Aorta (tissue), 5 donors: ENCODE measurements at regions not wholly inside any gene's neighbourhood (a gene's known extent, or its start where the extent isn't known, plus 50 kb on each side); places are given as distances from the start of the nearest gene placed in this dataset.

Experiments
- ATAC-seq: fragments of 200-7000 bp; cut with Tn5 transposase; one replicate; pipeline ENCODE4 v1.9.1; 2022; ENCODE audit warnings: moderate library complexity; ENCODE audit not compliant: low FRiP score
- DNase-seq, 2 donors: peaks; one replicate each; pipeline ENCODE4 v3.0.0-alpha.2; 2020
- H3K27ac ChIP-seq, 2 donors: one replicate each; pipeline ENCODE4 v1.5.1; 2013; ENCODE audit warnings: low read length in 2 of 2, mild to moderate bottlenecking in 2 of 2, moderate library complexity in 2 of 2, control low read depth in 1 of 2, inconsistent platforms in 1 of 2, low read depth in 1 of 2
- H3K27me3 ChIP-seq, 2 donors: one replicate each; pipeline ENCODE4 v1.6.1; 2013; ENCODE audit warnings: control low read depth in 1 of 2, low read length in 1 of 2, mild to moderate bottlenecking in 1 of 2, moderate library complexity in 1 of 2; ENCODE audit not compliant: insufficient read depth in 2 of 2, control insufficient read depth in 1 of 2
- H3K36me3 ChIP-seq, 2 donors: one replicate each; pipeline ENCODE4 v1.6.1; 2013; ENCODE audit warnings: control low read depth in 1 of 2, low read length in 1 of 2, mild to moderate bottlenecking in 1 of 2; ENCODE audit not compliant: insufficient read depth in 2 of 2, control insufficient read depth in 1 of 2
- H3K4me1 ChIP-seq, 2 donors: one replicate each; pipeline ENCODE4 v1.6.1; 2013; ENCODE audit warnings: low read length in 2 of 2, control low read depth in 1 of 2, mild to moderate bottlenecking in 1 of 2, moderate library complexity in 1 of 2; ENCODE audit not compliant: insufficient read depth in 2 of 2, control insufficient read depth in 1 of 2
- H3K4me3 ChIP-seq, 2 donors: one replicate each; pipeline ENCODE4 v1.5.1; 2013; ENCODE audit warnings: low read length in 2 of 2, control low read depth in 1 of 2, mild to moderate bottlenecking in 1 of 2
- H3K9me3 ChIP-seq: one replicate; pipeline ENCODE4 v1.6.1; 2013; ENCODE audit warnings: mild to moderate bottlenecking, low read length; ENCODE audit not compliant: control insufficient read depth
- WGBS, 2 donors: extraction: QIAGEN DNeasy Blood & Tissue Kit; methylation state at CpG; one replicate each; pipeline ENCODE4 v1.1.7; 2013; 5-methylcytosine and 5-hydroxymethylcytosine counted together
- intact Hi-C, 2 donors: fragments of 100-400 bp; cut with DNase I; formaldehyde crosslinking; loops; one replicate each; pipeline versions ENCODE4 v1.14.2 to v1.15.0; 2022
- donor health status: healthy with polysubstance abuse.
- donor health status: Bipolar disorder and iron deficiency.
- donor health status: DM: no; HTN: no; CAD: no.
- donor health status: DM: no; HTN: no; CAD: no.
- donor health status: DM: yes; HTN: yes; CAD: no.

GRCh38 chr9:31824860-31825259 is 559.6 kb upstream of the ACO1 start:
- Histone ChIP-seq H3K4me3 (no peak overlapping the region), H3K27me3 (no peaks in the 10 kb centered on the region), H3K27ac (no peak overlapping the region), H3K4me1 (no peaks in the 10 kb centered on the region), H3K9me3 (no peaks in the 10 kb centered on the region), H3K36me3 (no peaks in the 10 kb centered on the region)
- ATAC-seq = no peak
- WGBS, 2 donors = 11 to 22% methylated on average over 2 of the region's 2 CpGs
- DNase-seq = no peak
- intact Hi-C loops = no loop called here

GRCh38 chr9:31837211-31837610 is 547.2 kb upstream of the ACO1 start:
- Histone ChIP-seq H3K9me3 (no peaks in the 10 kb centered on the region), H3K4me1 (no peaks in the 10 kb centered on the region), H3K27ac (no peak overlapping the region), H3K27me3 (no peaks in the 10 kb centered on the region), H3K4me3 (no peak overlapping the region), H3K36me3 (no peaks in the 10 kb centered on the region)
- ATAC-seq = no peak
- DNase-seq = no peak
- intact Hi-C loops = no loop called here
- 72% methylated on average over 3 of the region's 3 CpGs for WGBS, 2 donors

GRCh38 chr9:31839273-31839672 is 545.2 kb upstream of the ACO1 start:
- intact Hi-C loops = no loop called here
- H3K4me1 ChIP-seq = no peaks in the 10 kb centered on the region
- no peak for DNase-seq
- no peaks in the 10 kb centered on the region for H3K9me3 ChIP-seq
- no peak for ATAC-seq
- 27 to 38% methylated on average over 1 of the region's 1 CpG for WGBS, 2 donors
- H3K27me3 ChIP-seq = no peaks in the 10 kb centered on the region
- H3K27ac ChIP-seq = no peak overlapping the region
- no peak overlapping the region for H3K4me3 ChIP-seq
- no peaks in the 10 kb centered on the region for H3K36me3 ChIP-seq

GRCh38 chr9:31840702-31841101 is 543.7 kb upstream of the ACO1 start:
- Histone ChIP-seq H3K9me3 (no peaks in the 10 kb centered on the region), H3K4me3 (no peak overlapping the region), H3K27me3 (no peaks in the 10 kb centered on the region), H3K4me1 (no peaks in the 10 kb centered on the region), H3K27ac (no peak overlapping the region), H3K36me3 (no peaks in the 10 kb centered on the region)
- no peak for ATAC-seq
- DNase-seq = no peak
- intact Hi-C loops = no loop called here
- WGBS, 2 donors = 17 to 27% methylated on average over 4 of the region's 4 CpGs

- WGBS, 2 donors = 47 to 60% methylated on average over 1 of the region's 1 CpG
- H3K27ac ChIP-seq = no peak overlapping the region
- ATAC-seq (no peak), DNase-seq (no peak)
- intact Hi-C loops = no loop called here
- no peak overlapping the region for H3K4me3 ChIP-seq
- H3K4me1 ChIP-seq = no peaks in the 10 kb centered on the region
- H3K36me3 ChIP-seq = no peaks in the 10 kb centered on the region
- H3K27me3 ChIP-seq = no peaks in the 10 kb centered on the region
- no peaks in the 10 kb centered on the region for H3K9me3 ChIP-seq
Observed at GRCh38 chr9:31847963-31848362, 536.5 kb upstream of the ACO1 start.

GRCh38 chr9:31848505-31849285 is 535.7 kb upstream of the ACO1 start:
- H3K36me3 ChIP-seq = no peaks in the 10 kb centered on the region
- intact Hi-C loops = no loop called here
- no peak for ATAC-seq
- no peaks in the 10 kb centered on the region for H3K4me1 ChIP-seq
- no peaks in the 10 kb centered on the region for H3K27me3 ChIP-seq
- no peaks in the 10 kb centered on the region for H3K9me3 ChIP-seq
- DNase-seq = no peak
- no peak overlapping the region for H3K27ac ChIP-seq
- 80 to 84% methylated on average over 19 of the region's 19 CpGs for WGBS, 2 donors
- no peak overlapping the region for H3K4me3 ChIP-seq

GRCh38 chr9:31854187-31854586 is 530.3 kb upstream of the ACO1 start:
- ATAC-seq = no peak
- Histone ChIP-seq H3K4me1 (no peaks in the 10 kb centered on the region), H3K9me3 (no peaks in the 10 kb centered on the region), H3K4me3 (no peak overlapping the region), H3K27me3 (no peaks in the 10 kb centered on the region), H3K27ac (no peak overlapping the region), H3K36me3 (no peaks in the 10 kb centered on the region)
- intact Hi-C loops = no loop called here
- DNase-seq = no peak
- WGBS, 2 donors = 87 to 93% methylated on average over 3 of the region's 3 CpGs

GRCh38 chr9:31868830-31869229 is 515.6 kb upstream of the ACO1 start:
- 82 to 92% methylated on average over 5 of the region's 5 CpGs for WGBS, 2 donors
- H3K9me3 ChIP-seq = peaks cover 2% of the 10 kb centered on the region
- DNase-seq (peak in 1 of 2 donors; percentile 53), ATAC-seq (no peak)
- no peaks in the 10 kb centered on the region for H3K27me3 ChIP-seq
- intact Hi-C loops = no loop called here
- no peak overlapping the region for H3K27ac ChIP-seq
- no peak overlapping the region for H3K4me3 ChIP-seq
- no peaks in the 10 kb centered on the region for H3K36me3 ChIP-seq
- no peaks in the 10 kb centered on the region for H3K4me1 ChIP-seq

- WGBS, 2 donors = 68 to 73% methylated on average over 2 of the region's 2 CpGs
- Histone ChIP-seq H3K27me3 (no peaks in the 10 kb centered on the region), H3K9me3 (peaks cover 2% of the 10 kb centered on the region), H3K27ac (no peak overlapping the region), H3K4me3 (no peak overlapping the region), H3K36me3 (no peaks in the 10 kb centered on the region), H3K4me1 (no peaks in the 10 kb centered on the region)
- ATAC-seq (no peak), DNase-seq (no peak)
- intact Hi-C loops = no loop called here
Observed at GRCh38 chr9:31870276-31870675, 514.2 kb upstream of the ACO1 start.
